ENCODE measurements at regions not wholly inside any gene's neighbourhood (a gene's known extent, or its start where the extent isn't known, plus 50 kb on each side); places are given as distances from the start of the nearest gene placed in this dataset.

DNA sequence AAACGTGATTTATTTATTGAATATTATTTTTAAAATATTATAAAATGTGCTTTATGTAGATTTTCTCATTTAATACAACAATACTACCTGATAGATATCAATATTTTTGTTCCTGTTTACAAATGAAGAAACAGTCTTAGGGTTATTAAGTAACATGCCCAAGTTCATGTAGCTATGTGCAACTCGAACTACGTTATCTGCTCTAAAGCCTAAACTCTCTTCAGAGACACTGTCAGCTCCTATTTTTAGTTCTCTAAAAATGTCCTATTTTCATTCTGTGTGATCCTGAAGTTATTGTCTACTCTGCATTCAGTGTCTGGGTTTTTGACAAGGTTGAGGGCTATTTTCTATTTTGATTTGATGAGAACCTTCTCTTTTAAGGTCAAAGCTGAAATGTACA, 550.1 kb upstream of the B3GALT2 start:
- Mint-ChIP-seq H3K9me3 (no peaks in the 10 kb centered on the region), H3K4me1 (no peaks in the 10 kb centered on the region), H3K27ac (no peak overlapping the region), H3K36me3 (no peaks in the 10 kb centered on the region), H3K27me3 (no peaks in the 10 kb centered on the region), H3K4me3 (no peak overlapping the region)
- ATAC-seq: no peak

DNA sequence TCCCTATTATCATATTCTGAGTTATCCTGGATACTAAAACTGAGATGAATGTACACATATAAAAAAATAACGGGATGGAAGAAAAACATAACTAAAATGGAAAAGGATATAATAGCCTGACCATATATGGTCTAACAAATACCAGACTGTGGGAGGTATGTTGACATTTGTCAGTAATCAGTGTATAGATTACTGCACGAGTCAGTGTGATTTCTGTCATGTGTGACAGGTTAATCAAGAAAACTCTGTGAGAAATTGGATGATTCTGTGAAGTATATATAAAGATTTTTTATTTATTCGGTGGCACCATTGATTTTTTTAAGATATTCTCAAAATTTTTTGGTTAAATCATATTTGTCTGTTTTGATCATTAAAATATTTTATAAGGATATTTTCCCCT, 547.3 kb upstream of the B3GALT2 start:
- Mint-ChIP-seq H3K36me3 (no peaks in the 10 kb centered on the region), H3K27ac (no peak overlapping the region), H3K9me3 (no peaks in the 10 kb centered on the region)

DNA sequence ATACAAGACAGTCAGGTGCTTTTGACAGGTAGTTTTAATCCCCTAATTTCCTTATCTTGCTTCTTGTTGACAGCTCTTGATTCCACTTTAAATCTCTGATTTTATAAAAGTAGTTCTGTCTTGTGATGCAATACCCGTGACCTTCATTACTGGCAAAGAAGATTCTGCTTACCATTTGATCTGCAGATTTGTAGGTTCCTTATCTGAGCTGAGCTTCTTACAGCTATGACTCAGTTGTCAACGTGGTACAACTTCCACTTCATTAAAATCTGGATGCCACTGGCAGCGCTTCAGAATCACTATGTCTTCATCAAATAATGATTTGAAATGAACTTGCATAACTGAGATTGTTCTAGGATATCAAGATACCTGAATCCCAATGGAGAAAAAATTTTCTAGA, 543.6 kb upstream of the B3GALT2 start:
- Mint-ChIP-seq H3K36me3 (no peaks in the 10 kb centered on the region), H3K4me1 (no peaks in the 10 kb centered on the region), H3K4me3 (no peak overlapping the region), H3K27ac (no peak overlapping the region), H3K9me3 (no peaks in the 10 kb centered on the region), H3K27me3 (no peaks in the 10 kb centered on the region)
- ATAC-seq: no peak

More for the DNA sequence above, 547.3 kb upstream of the B3GALT2 start:
- no peaks in the 10 kb centered on the region for H3K27me3 Mint-ChIP-seq
- H3K4me3 Mint-ChIP-seq: no peak overlapping the region
- no peaks in the 10 kb centered on the region for H3K4me1 Mint-ChIP-seq
- no peak for ATAC-seq

DNA sequence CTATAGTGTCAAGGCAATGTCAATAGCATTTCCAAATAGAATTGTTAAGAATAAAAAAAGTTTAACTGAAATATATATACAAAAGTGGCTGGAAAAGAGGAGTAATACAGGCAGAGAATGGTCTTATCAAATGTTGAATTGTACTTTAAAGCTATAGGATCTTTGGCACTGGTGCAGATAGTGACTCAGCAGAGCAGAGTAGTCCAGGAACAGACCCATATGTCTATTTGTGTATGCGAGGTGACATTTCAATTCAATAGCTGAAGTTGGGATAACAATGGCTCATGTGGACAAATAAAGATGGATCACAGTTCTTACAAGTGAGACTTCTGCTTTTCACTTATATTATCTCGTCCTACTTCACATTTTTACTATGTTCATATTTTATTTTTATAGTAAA, 543.0 kb upstream of the B3GALT2 start:
- no peaks in the 10 kb centered on the region for H3K9me3 Mint-ChIP-seq
- H3K27me3 Mint-ChIP-seq: no peaks in the 10 kb centered on the region
- no peak for ATAC-seq
- no peaks in the 10 kb centered on the region for H3K36me3 Mint-ChIP-seq
- H3K27ac Mint-ChIP-seq: no peak overlapping the region
- no peaks in the 10 kb centered on the region for H3K4me1 Mint-ChIP-seq
- H3K4me3 Mint-ChIP-seq: no peak overlapping the region

DNA sequence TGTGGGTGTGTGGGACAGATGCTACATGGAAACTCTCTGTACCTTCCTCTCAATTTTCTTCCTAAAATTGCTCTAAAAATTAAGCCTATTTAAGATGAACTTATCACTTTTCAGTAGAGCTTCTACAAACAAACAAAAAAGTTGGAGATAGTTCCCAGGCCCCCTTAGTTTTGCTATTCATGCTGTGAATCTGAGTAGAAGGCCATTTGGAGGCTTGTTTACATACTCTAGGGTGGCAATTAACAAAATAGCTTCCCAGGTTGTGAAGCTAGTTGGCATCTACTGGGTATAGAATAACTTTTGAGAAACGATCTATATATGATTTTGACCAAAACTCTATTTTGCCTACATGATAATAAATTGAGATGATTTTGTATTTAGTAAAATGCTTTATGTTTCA, 541.4 kb upstream of the B3GALT2 start:
- ATAC-seq: no peak
- no peaks in the 10 kb centered on the region for H3K36me3 Mint-ChIP-seq

DNA sequence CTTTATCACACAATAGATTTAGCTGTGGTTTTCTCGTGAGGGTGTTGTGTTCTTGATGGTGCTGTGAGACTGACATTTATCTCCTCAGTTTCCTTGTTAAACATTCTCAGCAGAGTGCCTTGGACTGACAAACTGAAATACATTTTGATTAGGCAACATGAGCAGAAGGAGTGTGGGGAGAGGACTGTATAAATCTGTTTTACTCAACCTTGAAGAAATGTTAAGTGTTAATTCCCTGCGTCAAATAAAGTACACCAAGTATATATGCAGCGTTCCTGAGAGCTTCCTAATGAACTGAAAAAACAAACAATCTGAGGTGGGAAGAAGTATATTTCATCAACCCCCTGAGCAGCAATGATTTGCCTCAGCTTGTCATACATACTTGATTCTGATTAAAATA, 540.3 kb upstream of the B3GALT2 start:
- H3K4me1 Mint-ChIP-seq: no peaks in the 10 kb centered on the region
- H3K4me3 Mint-ChIP-seq: no peak overlapping the region
- H3K9me3 Mint-ChIP-seq: no peaks in the 10 kb centered on the region
- no peaks in the 10 kb centered on the region for H3K36me3 Mint-ChIP-seq
- H3K27me3 Mint-ChIP-seq: no peaks in the 10 kb centered on the region
- no peak overlapping the region for H3K27ac Mint-ChIP-seq
- ATAC-seq: no peak

More for the DNA sequence above, 541.4 kb upstream of the B3GALT2 start:
- H3K27me3 Mint-ChIP-seq: no peaks in the 10 kb centered on the region
- H3K9me3 Mint-ChIP-seq: no peaks in the 10 kb centered on the region
- no peak overlapping the region for H3K4me3 Mint-ChIP-seq
- no peaks in the 10 kb centered on the region for H3K4me1 Mint-ChIP-seq
- no peak overlapping the region for H3K27ac Mint-ChIP-seq

DNA sequence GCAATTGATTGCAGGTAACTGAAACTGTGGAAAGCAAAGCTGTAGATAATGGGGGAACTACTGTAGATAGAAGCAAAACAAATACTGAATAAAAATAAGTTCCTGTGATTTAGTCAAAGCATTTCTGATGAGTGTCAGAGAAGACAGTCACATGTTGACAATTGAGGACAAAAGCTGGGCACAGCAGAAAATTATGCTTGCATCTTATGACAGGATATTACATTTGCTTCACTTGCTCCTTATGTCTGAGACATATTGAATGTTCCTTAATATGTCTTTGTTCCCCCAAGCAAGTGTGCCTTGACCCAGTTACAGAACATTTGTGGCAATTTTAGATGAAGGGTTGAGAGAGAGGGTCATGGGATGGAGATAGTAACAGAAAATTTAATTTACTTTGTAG, 526.0 kb upstream of the B3GALT2 start:
- no peaks in the 10 kb centered on the region for H3K27me3 Mint-ChIP-seq
- no peaks in the 10 kb centered on the region for H3K4me1 Mint-ChIP-seq
- no peak overlapping the region for H3K4me3 Mint-ChIP-seq
- H3K27ac Mint-ChIP-seq: no peak overlapping the region
- H3K36me3 Mint-ChIP-seq: no peaks in the 10 kb centered on the region
- ATAC-seq: no peak
- no peaks in the 10 kb centered on the region for H3K9me3 Mint-ChIP-seq

DNA sequence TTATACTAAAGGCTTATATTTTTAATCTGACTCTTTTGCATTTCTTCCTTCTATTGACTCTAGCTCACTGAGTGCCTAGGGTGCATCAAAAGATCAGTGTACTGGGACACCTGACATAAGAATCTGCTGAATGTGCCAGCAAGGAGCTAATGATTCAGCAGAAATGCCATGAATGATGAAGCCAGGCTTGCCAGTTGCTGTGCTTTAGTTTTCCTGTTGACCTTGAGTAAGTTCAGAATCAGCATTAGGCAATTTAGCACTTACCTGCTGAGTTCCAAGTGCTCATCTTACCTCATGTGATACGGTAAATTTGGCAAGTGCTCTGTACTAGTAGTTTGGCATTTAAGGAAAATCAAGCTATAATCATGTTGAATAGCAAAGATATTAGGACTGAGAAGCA, 523.2 kb upstream of the B3GALT2 start:
- Mint-ChIP-seq H3K9me3 (no peaks in the 10 kb centered on the region), H3K4me1 (no peaks in the 10 kb centered on the region), H3K36me3 (no peaks in the 10 kb centered on the region), H3K27me3 (no peaks in the 10 kb centered on the region), H3K27ac (no peak overlapping the region), H3K4me3 (no peak overlapping the region)
- no peak for ATAC-seq

DNA sequence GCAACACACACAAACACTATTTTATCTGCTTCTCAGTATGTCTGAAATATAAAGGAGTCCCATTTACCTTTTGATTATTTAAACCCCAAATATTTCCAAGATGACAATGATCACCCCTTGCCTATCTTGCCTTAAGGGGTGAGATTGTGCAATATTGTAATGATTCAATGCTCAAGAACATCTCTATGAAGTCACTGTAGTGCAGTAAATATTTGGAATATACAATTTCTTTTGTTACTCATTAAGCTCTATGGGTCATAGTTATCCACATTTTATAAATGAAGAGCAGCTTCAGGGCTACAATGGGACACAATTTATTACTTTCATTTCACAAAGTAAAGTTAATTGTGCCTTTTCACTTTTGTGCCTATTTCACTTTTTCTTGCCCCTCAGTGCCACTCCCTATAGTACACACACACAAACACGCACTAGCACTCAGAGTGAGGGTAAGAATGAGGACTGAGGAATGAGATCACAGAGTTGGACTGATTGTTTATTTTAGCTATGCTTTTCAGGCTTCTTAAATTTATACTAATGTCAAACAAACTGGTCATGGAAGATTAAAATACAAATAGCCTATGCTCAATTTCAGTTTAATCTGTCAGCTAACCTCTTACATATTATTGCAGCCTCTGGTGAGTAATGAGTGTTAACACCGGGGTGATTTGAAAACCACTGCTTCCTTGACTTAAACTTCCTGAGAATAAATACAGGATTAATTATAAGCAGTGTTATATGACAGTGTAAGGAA, 521.0 kb upstream of the B3GALT2 start:
- Mint-ChIP-seq H3K27ac (no peak overlapping the region), H3K9me3 (no peaks in the 10 kb centered on the region), H3K4me3 (no peak overlapping the region)

DNA sequence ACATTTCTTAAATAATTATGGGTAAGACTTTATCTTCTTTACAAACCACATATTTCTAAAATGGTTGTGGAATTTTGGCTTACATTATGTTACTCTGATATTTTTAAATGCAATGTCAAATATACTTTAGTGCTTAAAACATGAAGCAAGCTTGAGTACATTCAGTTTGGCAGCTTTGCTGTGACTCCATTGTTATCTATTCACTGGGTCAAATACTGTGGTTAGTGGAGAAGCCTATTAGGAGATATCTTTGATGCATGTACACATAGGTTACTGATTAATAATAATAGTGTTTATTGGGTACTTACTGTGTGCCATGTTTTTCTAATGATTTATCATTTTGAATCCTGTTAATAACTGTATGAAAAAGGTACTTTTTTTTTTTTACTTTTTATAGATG, 520.4 kb upstream of the B3GALT2 start:
- Mint-ChIP-seq H3K4me1 (no peaks in the 10 kb centered on the region), H3K9me3 (no peaks in the 10 kb centered on the region), H3K27me3 (no peaks in the 10 kb centered on the region), H3K27ac (no peak overlapping the region), H3K36me3 (no peaks in the 10 kb centered on the region), H3K4me3 (no peak overlapping the region)
- no peak for ATAC-seq

More for the DNA sequence above, 521.0 kb upstream of the B3GALT2 start:
- H3K4me1 Mint-ChIP-seq: no peaks in the 10 kb centered on the region
- no peaks in the 10 kb centered on the region for H3K27me3 Mint-ChIP-seq
- no peaks in the 10 kb centered on the region for H3K36me3 Mint-ChIP-seq
- ATAC-seq: no peak

DNA sequence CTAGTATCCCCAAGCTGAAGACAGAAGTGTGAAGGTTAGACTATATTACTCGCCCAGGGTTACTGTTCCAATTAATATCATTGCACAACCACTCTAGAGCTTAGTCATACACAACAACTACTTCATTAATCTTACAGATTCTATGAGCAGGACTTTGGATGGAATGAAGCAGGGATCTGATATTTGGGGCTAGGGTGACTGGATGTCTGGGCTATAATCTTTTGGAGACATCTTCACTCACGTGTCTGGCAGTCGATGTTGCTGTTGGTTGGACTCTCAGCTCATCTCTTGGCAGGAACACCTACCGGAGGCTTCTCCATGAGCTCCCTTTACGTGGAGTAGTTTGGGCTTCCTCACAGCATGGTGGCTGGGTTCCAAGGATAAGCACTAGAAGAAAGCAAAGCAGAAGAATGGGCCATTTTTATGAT, 519.2 kb upstream of the B3GALT2 start:
- Mint-ChIP-seq H3K36me3 (no peaks in the 10 kb centered on the region), H3K9me3 (no peaks in the 10 kb centered on the region), H3K4me1 (no peaks in the 10 kb centered on the region), H3K27ac (no peak overlapping the region), H3K4me3 (no peak overlapping the region), H3K27me3 (no peaks in the 10 kb centered on the region)
- no peak for ATAC-seq

DNA sequence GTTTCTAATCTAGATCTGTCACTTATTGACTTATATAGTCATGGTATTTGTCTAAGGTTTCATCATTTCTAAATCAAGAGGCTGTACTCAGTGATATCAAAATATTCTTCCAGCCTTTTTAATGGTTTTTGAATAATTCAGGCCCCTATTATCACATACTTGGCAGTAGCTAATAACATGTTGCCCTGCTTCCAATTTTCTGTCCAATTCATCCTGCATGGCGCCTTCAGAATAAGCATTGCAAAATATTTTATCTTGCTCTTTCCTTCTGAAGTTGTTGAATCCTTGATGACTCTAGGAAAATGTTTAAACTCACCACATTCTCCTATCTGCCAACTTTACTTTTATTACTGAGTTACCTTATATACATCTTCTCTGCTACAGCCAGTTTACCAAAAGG, 517.2 kb upstream of the B3GALT2 start:
- no peak overlapping the region for H3K27ac Mint-ChIP-seq

DNA sequence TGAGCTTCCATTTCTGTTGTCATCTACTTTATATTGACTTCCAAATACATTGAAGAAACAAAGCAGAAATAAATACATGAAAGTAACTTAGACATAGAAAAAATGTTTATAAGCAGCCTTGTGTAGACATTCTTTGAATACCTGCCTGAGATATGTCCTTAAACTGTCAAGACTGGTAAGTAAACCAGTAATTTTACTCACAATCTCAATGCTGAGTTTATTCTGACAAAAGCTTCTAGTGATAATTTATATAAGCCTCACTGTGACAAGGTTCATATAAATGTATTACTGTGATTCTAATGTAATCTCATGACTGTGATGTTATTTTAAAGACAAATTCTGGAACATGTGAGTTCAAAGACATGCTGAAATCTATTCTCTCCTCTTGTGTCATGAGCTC, 516.7 kb upstream of the B3GALT2 start:
- H3K9me3 Mint-ChIP-seq: no peaks in the 10 kb centered on the region
- no peak for ATAC-seq
- H3K27ac Mint-ChIP-seq: no peak overlapping the region

More for the DNA sequence above, 517.2 kb upstream of the B3GALT2 start:
- no peaks in the 10 kb centered on the region for H3K4me1 Mint-ChIP-seq
- no peaks in the 10 kb centered on the region for H3K27me3 Mint-ChIP-seq
- H3K36me3 Mint-ChIP-seq: no peaks in the 10 kb centered on the region
- H3K9me3 Mint-ChIP-seq: no peaks in the 10 kb centered on the region
- no peak overlapping the region for H3K4me3 Mint-ChIP-seq
- no peak for ATAC-seq

DNA sequence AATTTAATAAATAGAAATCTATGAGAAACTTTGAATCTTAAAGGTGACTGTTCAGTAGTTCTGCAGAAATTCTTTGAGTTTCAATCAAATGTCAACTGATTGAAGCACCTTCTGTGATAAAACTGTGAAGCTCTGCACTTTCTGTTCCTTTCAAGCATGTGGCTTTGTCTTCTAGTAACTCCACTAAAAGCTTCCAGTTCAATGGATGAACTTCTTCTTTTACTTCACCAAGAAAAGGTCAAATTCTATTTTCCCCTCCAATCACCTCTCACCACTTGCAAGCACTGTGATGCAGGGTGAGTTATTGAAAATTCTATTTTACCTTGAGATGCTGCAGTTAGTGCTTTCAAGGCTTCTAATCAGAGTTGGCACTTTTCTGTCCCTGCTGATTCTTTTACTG, 515.3 kb upstream of the B3GALT2 start:
- Mint-ChIP-seq H3K4me1 (no peaks in the 10 kb centered on the region), H3K9me3 (no peaks in the 10 kb centered on the region), H3K27me3 (no peaks in the 10 kb centered on the region), H3K27ac (no peak overlapping the region), H3K4me3 (no peak overlapping the region), H3K36me3 (no peaks in the 10 kb centered on the region)
- ATAC-seq: peak; percentile 36

More for the DNA sequence above, 516.7 kb upstream of the B3GALT2 start:
- Mint-ChIP-seq H3K4me3 (no peak overlapping the region), H3K4me1 (no peaks in the 10 kb centered on the region), H3K27me3 (no peaks in the 10 kb centered on the region), H3K36me3 (no peaks in the 10 kb centered on the region)

DNA sequence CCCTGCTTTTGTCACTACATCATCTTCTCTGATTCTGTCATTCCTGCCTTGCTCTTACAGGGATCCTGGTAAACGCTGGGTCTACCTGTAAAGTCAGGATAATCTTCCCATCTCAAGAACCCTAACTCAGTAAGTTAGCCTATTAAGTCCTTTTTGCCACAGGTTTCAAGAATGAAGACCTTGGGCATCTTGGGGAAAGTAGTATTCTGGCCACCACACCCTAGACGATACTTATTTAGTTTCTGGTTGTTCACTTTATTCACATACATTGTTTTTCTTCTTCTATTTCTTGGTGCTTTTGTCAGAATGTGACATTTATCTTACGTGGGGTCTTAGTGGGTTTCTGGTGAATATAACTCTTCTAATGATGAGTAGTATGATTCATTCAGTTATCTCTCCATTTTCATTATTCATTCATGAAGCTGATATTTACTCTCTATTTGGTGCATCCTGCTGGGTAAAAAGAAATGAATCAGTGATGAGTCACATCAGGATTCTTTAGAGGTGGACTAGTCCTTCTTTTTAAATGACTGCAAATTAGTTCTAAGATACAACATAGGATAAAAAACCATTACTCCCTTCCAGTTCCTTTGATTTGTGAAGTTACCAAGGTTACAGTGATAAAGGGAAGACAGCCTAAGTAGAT, 514.4 kb upstream of the B3GALT2 start:
- H3K27me3 Mint-ChIP-seq: no peaks in the 10 kb centered on the region
- peak; percentile 57 for ATAC-seq
- no peaks in the 10 kb centered on the region for H3K4me1 Mint-ChIP-seq
- no peaks in the 10 kb centered on the region for H3K9me3 Mint-ChIP-seq
- no peaks in the 10 kb centered on the region for H3K36me3 Mint-ChIP-seq
- H3K4me3 Mint-ChIP-seq: no peak overlapping the region
- H3K27ac Mint-ChIP-seq: no peak overlapping the region

DNA sequence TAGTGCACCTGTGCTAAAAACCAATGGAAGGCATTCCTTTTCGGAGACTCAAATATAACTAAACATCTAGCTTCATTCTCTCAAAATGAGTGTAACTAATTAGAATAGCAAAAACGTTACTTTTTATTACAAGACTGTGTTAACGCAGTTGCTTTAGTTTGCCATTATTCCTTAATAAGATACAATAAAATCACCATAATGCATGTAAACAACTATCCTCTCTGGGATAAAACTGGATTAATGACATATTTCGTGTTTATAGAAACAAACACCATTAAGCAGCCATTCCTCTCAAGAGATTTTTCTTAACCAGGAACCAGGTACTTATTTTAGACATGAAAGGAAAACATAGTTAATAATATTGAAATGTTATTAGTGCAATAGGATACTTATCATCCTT, 512.8 kb upstream of the B3GALT2 start:
- Mint-ChIP-seq H3K9me3 (no peaks in the 10 kb centered on the region), H3K27ac (no peak overlapping the region), H3K27me3 (no peaks in the 10 kb centered on the region), H3K4me3 (no peak overlapping the region), H3K4me1 (no peaks in the 10 kb centered on the region), H3K36me3 (no peaks in the 10 kb centered on the region)
- no peak for ATAC-seq

Measured in stimulated activated memory B cell treated with anti-CD40 and anti-IgM and Interleukin-4, amounts not matched to agents 10 μg/mL and 1 μg/mL and 100 μg/mL, for 72 hours (primary cell).